ENCODE measurements at regions not wholly inside any gene's neighbourhood (a gene's known extent, or its start where the extent isn't known, plus 50 kb on each side); places are given as distances from the start of the nearest gene placed in this dataset.

GRCh38 chr4:12545812-12546211 lies 938.3 kb downstream of the RAB28 start:
- TF ChIP-seq CTCF (IDR thresholded peaks at IDR 0.05), result no peak
- ATAC-seq (ENCODE audit: low FRiP score), result no peak
- no peak for DNase-seq (ENCODE audit: low spot score)

GRCh38 chr4:12538162-12538561 lies 946.0 kb downstream of the RAB28 start:
- DNase-seq (ENCODE audit: low spot score) (no peak), ATAC-seq (ENCODE audit: low FRiP score) (no peak)
- TF ChIP-seq CTCF (IDR thresholded peaks at IDR 0.05), result no peak

GRCh38 chr4:12534684-12535083 lies 949.5 kb downstream of the RAB28 start:
- TF ChIP-seq CTCF (IDR thresholded peaks at IDR 0.05), result no peak
- no peak for DNase-seq (ENCODE audit: low spot score)
- ATAC-seq (ENCODE audit: low FRiP score), result no peak

- no peak for ATAC-seq (ENCODE audit: low FRiP score)
- TF ChIP-seq CTCF (IDR thresholded peaks at IDR 0.05), result no peak
- no peak for DNase-seq (ENCODE audit: low spot score)
These were observed 964.7 kb downstream of the RAB28 start for GRCh38 chr4:12519426-12519825.

- no peak for DNase-seq (ENCODE audit: low spot score)
- no peak for TF ChIP-seq CTCF (IDR thresholded peaks at IDR 0.05)
- ATAC-seq (ENCODE audit: low FRiP score), result no peak
These were observed 976.2 kb downstream of the RAB28 start for GRCh38 chr4:12507868-12508481.

- DNase-seq (ENCODE audit: low spot score) (no peak), ATAC-seq (ENCODE audit: low FRiP score) (no peak)
- no peak for TF ChIP-seq CTCF (IDR thresholded peaks at IDR 0.05)
These were observed 983.7 kb downstream of the RAB28 start for GRCh38 chr4:12500409-12500808.

- DNase-seq (ENCODE audit: low spot score), result no peak
- no peak for TF ChIP-seq CTCF (IDR thresholded peaks at IDR 0.05)
- ATAC-seq (ENCODE audit: low FRiP score), result no peak
These were observed 984.4 kb downstream of the RAB28 start for GRCh38 chr4:12499693-12500092.
